HepG2 (cell line): ENCODE measurements at regions not wholly inside any gene's neighbourhood (a gene's known extent, or its start where the extent isn't known, plus 50 kb on each side); places are given as distances from the start of the nearest gene placed in this dataset.

Experiments
- HNRNPK ChIP-seq: fragments of 200-400 bp; formaldehyde crosslinking; IDR thresholded peaks from 2 replicates; pipeline ENCODE4 v1.6.1; 2018; ENCODE audit warnings: low read length, low read depth, moderate library complexity, mild to moderate bottlenecking; ENCODE audit not compliant: poor library complexity, severe bottlenecking
- KAT7 ChIP-seq: IDR thresholded peaks from 2 replicates; pipeline ENCODE4 v1.6.1; 2018; ENCODE audit warnings: borderline replicate concordance, missing compliant biosample characterization
- MIER3 ChIP-seq: IDR thresholded peaks from 2 replicates; pipeline ENCODE4 v1.6.1; 2016; ENCODE audit warnings: missing compliant biosample characterization, borderline replicate concordance
- NFIC ChIP-seq: IDR thresholded peaks from 2 replicates; pipeline ENCODE4 v1.6.1; 2012; ENCODE audit warnings: mild to moderate bottlenecking, low read length, inconsistent platforms
- NR1H2 ChIP-seq: sonication (generic); formaldehyde crosslinking; IDR thresholded peaks from 2 replicates; pipeline ENCODE4 v1.8.1; 2022; ENCODE audit warnings: low read depth, missing genetic modification reagents, borderline replicate concordance
- RFX5 ChIP-seq: IDR thresholded peaks from 2 replicates; pipeline ENCODE4 v1.6.1; 2011; ENCODE audit warnings: low read depth, low read length, improper control_type of control experiment
- SIN3B ChIP-seq: fragments of 150-350 bp; IDR thresholded peaks from 2 replicates; pipeline ENCODE4 v1.6.1; 2014; ENCODE audit warnings: low read length
- SKIL ChIP-seq: sonication (generic); formaldehyde crosslinking; IDR thresholded peaks from 2 replicates; pipeline ENCODE4 v1.8.0; 2022; ENCODE audit warnings: missing genetic modification reagents, mild to moderate bottlenecking, moderate library complexity, borderline replicate concordance
- YY1 ChIP-seq: IDR thresholded peaks from 2 replicates; pipeline ENCODE4 v1.6.1; 2011; ENCODE audit warnings: low read length, low read depth, moderate library complexity, mild to moderate bottlenecking; ENCODE audit not compliant: insufficient read depth, insufficient replicate concordance
- ZFP36 ChIP-seq: fragments of 150-350 bp; IDR thresholded peaks from 2 replicates; pipeline ENCODE4 v1.6.1; 2018; ENCODE audit warnings: borderline replicate concordance, low read length, low read depth; ENCODE audit not compliant: partially characterized antibody
- ZNF18 ChIP-seq: sonication (generic); formaldehyde crosslinking; IDR thresholded peaks from 2 replicates; pipeline ENCODE4 v1.8.0; 2022; ENCODE audit warnings: mild to moderate bottlenecking, missing genetic modification reagents; ENCODE audit not compliant: insufficient replicate concordance

- TF ChIP-seq NR1H2: no peak
- no peak for TF ChIP-seq SIN3B
- TF ChIP-seq KAT7 (CRISPR knock-in tag): no peak
- TF ChIP-seq SKIL (CRISPR knock-in tag): no peak
- no peak for TF ChIP-seq YY1
- TF ChIP-seq HNRNPK: no peak
- no peak for TF ChIP-seq RFX5
- no peak for TF ChIP-seq MIER3 (CRISPR knock-in tag)
- TF ChIP-seq ZFP36: no peak
- TF ChIP-seq NFIC: no peak
- no peak for TF ChIP-seq ZNF18 (CRISPR knock-in tag)
Measured at GRCh38 chr12:17975239-17975638, 114.8 kb downstream of the RERGL start.
